Keratinocyte (primary cell): ENCODE measurements at regions not wholly inside any gene's neighbourhood (a gene's known extent, or its start where the extent isn't known, plus 50 kb on each side); places are given as distances from the start of the nearest gene placed in this dataset.

Experiments used
- DNase-seq: peaks from one replicate; pipeline ENCODE4 v3.0.0-alpha.2; 2011; ENCODE audit warnings: low read depth, missing footprints, low spot score
- FAIRE-seq: peaks from 2 replicates; lab custom pipeline; 2011; peaks lifted over from hg19 to GRCh38; lab: Jason Lieb, UNC
- H2AFZ ChIP-seq: 2 replicates; pipeline ENCODE4 v1.6.0; 2012; ENCODE audit warnings: low read length, control low read depth, inconsistent platforms; ENCODE audit not compliant: control insufficient read depth
- H3K27ac ChIP-seq: 2 replicates; pipeline ENCODE4 v1.5.1; 2011; ENCODE audit warnings: low read length; ENCODE audit not compliant: control insufficient read depth, insufficient read depth
- H3K27me3 ChIP-seq: 3 replicates; pipeline ENCODE4 v1.6.0; 2011; ENCODE audit warnings: low read length; ENCODE audit not compliant: control insufficient read depth, insufficient read depth; ENCODE audit errors: extremely low read depth
- H3K36me3 ChIP-seq, 2 experiments: 2 replicates in 1 of 2; 3 replicates in 1 of 2; pipeline ENCODE4 v1.5.1; 2011; ENCODE audit warnings: low read length in 2 of 2, mild to moderate bottlenecking in 1 of 2; ENCODE audit not compliant: control insufficient read depth in 2 of 2, insufficient read depth in 2 of 2; ENCODE audit errors: extremely low read depth in 1 of 2
- H3K4me1 ChIP-seq: 3 replicates; pipeline ENCODE4 v1.5.1; 2011; ENCODE audit warnings: low read length; ENCODE audit not compliant: control insufficient read depth, insufficient read depth; ENCODE audit errors: extremely low read depth
- H3K4me2 ChIP-seq: 3 replicates; pipeline ENCODE4 v1.6.0; 2011; ENCODE audit warnings: low read depth, low read length; ENCODE audit not compliant: control insufficient read depth, insufficient read depth; ENCODE audit errors: extremely low read depth
- H3K4me3 ChIP-seq, 3 experiments: fragments of 200-600 bp in 1 of 3; sonication (generic) in 1 of 3; 2 replicates in 2 of 3; 3 replicates in 1 of 3; pipeline ENCODE4 v1.5.1; 2011 to 2016; ENCODE audit warnings: low read length in 3 of 3, mild to moderate bottlenecking in 3 of 3, control low read depth in 2 of 3, inconsistent platforms in 1 of 3, low read depth in 1 of 3, mixed read lengths in 1 of 3, mixed run types in 1 of 3, moderate library complexity in 1 of 3; ENCODE audit not compliant: control insufficient read depth in 2 of 3, insufficient read depth in 2 of 3; ENCODE audit errors: extremely low read depth in 1 of 3
- H3K79me2 ChIP-seq: 2 replicates; pipeline ENCODE4 v1.6.0; 2012; ENCODE audit warnings: low read length; ENCODE audit not compliant: control insufficient read depth, insufficient read depth
- H3K9ac ChIP-seq: 3 replicates; pipeline ENCODE4 v1.6.0; 2011; ENCODE audit warnings: low read length; ENCODE audit not compliant: control insufficient read depth, insufficient read depth; ENCODE audit errors: extremely low read depth
- H3K9me1 ChIP-seq: 3 replicates; pipeline ENCODE4 v1.6.0; 2011; ENCODE audit warnings: low read length; ENCODE audit not compliant: control insufficient read depth, insufficient read depth; ENCODE audit errors: extremely low read depth
- H3K9me3 ChIP-seq: 2 replicates; pipeline ENCODE4 v1.5.1; 2012; ENCODE audit warnings: low read depth, low read length; ENCODE audit not compliant: control insufficient read depth
- H4K20me1 ChIP-seq: 3 replicates; pipeline ENCODE4 v1.6.0; 2011; ENCODE audit warnings: low read length; ENCODE audit not compliant: control insufficient read depth, insufficient read depth; ENCODE audit errors: extremely low read depth
- CTCF ChIP-seq, 3 experiments: IDR thresholded peaks in 1 of 3; conservative IDR thresholded peaks in 1 of 3; optimal IDR thresholded peaks in 1 of 3; 2 replicates in 2 of 3; 3 replicates in 1 of 3; pipeline versions ENCODE3 to v1.5.1; 2011; ENCODE audit warnings: low read length in 3 of 3, mild to moderate bottlenecking in 3 of 3, moderate library complexity in 2 of 3, control low read depth in 1 of 3, inconsistent platforms in 1 of 3; ENCODE audit not compliant: insufficient read depth in 2 of 3; ENCODE audit errors: extremely low read depth in 1 of 3
- EZH2 ChIP-seq: IDR thresholded peaks from one replicate; pipeline ENCODE4 v1.6.1; 2012; ENCODE audit warnings: inconsistent platforms, mild to moderate bottlenecking, low read length, moderate library complexity
- dilution Hi-C: fragments of 300-500 bp; cut with MboI; formaldehyde crosslinking; loops from one replicate; pipeline ENCODE4 v1.7.0; 2020; ENCODE audit warnings: low sequenced_read_pairs; ENCODE audit not compliant: extremely low pct_ligation_motif_present

GRCh38 chr13:44170731-44171130 lies 202.9 kb upstream of the SERP2 start:
- Histone ChIP-seq H3K79me2 (no peaks in the 10 kb centered on the region), H3K27ac (no peak overlapping the region), H3K9me3 (no peaks in the 10 kb centered on the region), H3K4me1 (peaks cover 10% of the 10 kb centered on the region), H3K9me1 (no peaks in the 10 kb centered on the region), H3K36me3 (no peaks in the 10 kb centered on the region), H2AFZ (no peak overlapping the region), H3K27me3 (no peaks in the 10 kb centered on the region), H3K9ac (no peak overlapping the region), H4K20me1 (no peaks in the 10 kb centered on the region), H3K4me3 (no peak overlapping the region), H3K4me2 (no peak overlapping the region)
- TF ChIP-seq EZH2 (no peak), CTCF (optimal IDR thresholded peaks at IDR 0.05 in 1 of 3, IDR thresholded peaks at IDR 0.05 in 1 of 3, conservative IDR thresholded peaks at IDR 0.05 in 1 of 3; ENCODE audit: extremely low read depth in 1 of 3, insufficient read depth in 2 of 3, low read length in 3 of 3) (no peak)
- no peak for FAIRE-seq
- DNase-seq: no peak
- dilution Hi-C loops: loop anchor here (10.0 kb wide), 1 partner anchor 144 kb away; no protein-coding TSS in a partner anchor

GRCh38 chr13:44171156-44171555 lies 202.5 kb upstream of the SERP2 start:
- no peak overlapping the region for H3K4me2 ChIP-seq
- dilution Hi-C loops: loop anchor here (10.0 kb wide), 1 partner anchor 144 kb away; no protein-coding TSS in a partner anchor
- H3K9ac ChIP-seq: no peak overlapping the region
- peaks cover 10% of the 10 kb centered on the region for H3K4me1 ChIP-seq
- H3K9me1 ChIP-seq: no peaks in the 10 kb centered on the region
- H3K27me3 ChIP-seq: no peaks in the 10 kb centered on the region
- DNase-seq: no peak
- FAIRE-seq: no peak
- TF ChIP-seq EZH2: no peak
- TF ChIP-seq CTCF (optimal IDR thresholded peaks at IDR 0.05 in 1 of 3, IDR thresholded peaks at IDR 0.05 in 1 of 3, conservative IDR thresholded peaks at IDR 0.05 in 1 of 3; ENCODE audit: extremely low read depth in 1 of 3, insufficient read depth in 2 of 3, low read length in 3 of 3): no peak
- H3K27ac ChIP-seq: no peak overlapping the region
- H3K36me3 ChIP-seq: no peaks in the 10 kb centered on the region
- no peaks in the 10 kb centered on the region for H3K79me2 ChIP-seq
- no peaks in the 10 kb centered on the region for H4K20me1 ChIP-seq
- H3K4me3 ChIP-seq: no peak overlapping the region
- H2AFZ ChIP-seq: no peak overlapping the region
- no peaks in the 10 kb centered on the region for H3K9me3 ChIP-seq
